Lower lobe of right lung (tissue), 2 donors: ENCODE measurements at regions not wholly inside any gene's neighbourhood (a gene's known extent, or its start where the extent isn't known, plus 50 kb on each side); places are given as distances from the start of the nearest gene placed in this dataset.

Experiments used
- ATAC-seq, 2 donors: fragments of 200-7000 bp; cut with Tn5 transposase; one replicate each; pipeline ENCODE4 v1.9.1; 2020 to 2022; ENCODE audit warnings: mild to moderate bottlenecking in 2 of 2, moderate library complexity in 2 of 2
- DNase-seq: peaks from one replicate; pipeline ENCODE4 v3.0.0-alpha.2; 2020
- H3K27ac ChIP-seq: fragments of 200-600 bp; one replicate; pipeline ENCODE4 v1.8.0; 2022
- H3K27me3 ChIP-seq: fragments of 200-600 bp; one replicate; pipeline ENCODE4 v1.8.0; 2022; ENCODE audit warnings: low read depth
- H3K36me3 ChIP-seq: fragments of 200-600 bp; one replicate; pipeline ENCODE4 v1.8.0; 2022; ENCODE audit warnings: mild to moderate bottlenecking
- H3K4me1 ChIP-seq: fragments of 200-600 bp; one replicate; pipeline ENCODE4 v1.8.0; 2022
- H3K4me3 ChIP-seq: fragments of 200-600 bp; one replicate; pipeline ENCODE4 v1.8.0; 2022; ENCODE audit warnings: mild to moderate bottlenecking
- H3K9me3 ChIP-seq: fragments of 200-600 bp; one replicate; pipeline ENCODE4 v1.8.0; 2022
- intact Hi-C: fragments of 100-400 bp; cut with DNase I; formaldehyde crosslinking; loops from one replicate; pipeline ENCODE4 v1.11.0; 2022
- TF ChIP-seq, protein P1 (sequence below): fragments of 200-600 bp; IDR thresholded peaks from one replicate; pipeline ENCODE4 v1.8.0; 2022; ENCODE audit warnings: antibody characterized with exemption, mild to moderate bottlenecking
- donor health status: DM: no; HTN: yes; CAD: no; lungs with severe emphysema.

DNA sequence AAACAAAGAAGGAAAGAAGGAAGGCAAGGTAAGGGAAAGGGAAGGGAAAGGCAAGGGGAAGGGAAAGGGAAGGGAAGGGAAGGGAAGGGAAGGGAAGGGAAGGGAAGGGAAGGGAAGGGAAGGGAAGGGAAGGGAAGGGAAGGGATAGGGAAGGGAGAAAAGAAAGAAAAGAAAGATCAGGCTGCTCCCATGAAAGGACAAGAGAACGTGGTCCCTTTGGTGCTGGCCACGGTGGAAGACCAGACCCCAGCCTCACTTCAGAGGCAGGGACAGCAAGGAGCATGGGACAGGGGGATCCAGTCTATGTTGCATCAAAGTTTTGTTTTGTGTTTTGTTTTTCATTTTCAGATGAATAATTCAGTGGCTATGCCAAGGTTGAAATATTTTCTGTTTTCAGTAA, 111.4 kb upstream of the IGF1R start:
- H3K4me1 ChIP-seq = no peaks in the 10 kb centered on the region
- intact Hi-C loops = no loop called here
- no peak for DNase-seq

DNA sequence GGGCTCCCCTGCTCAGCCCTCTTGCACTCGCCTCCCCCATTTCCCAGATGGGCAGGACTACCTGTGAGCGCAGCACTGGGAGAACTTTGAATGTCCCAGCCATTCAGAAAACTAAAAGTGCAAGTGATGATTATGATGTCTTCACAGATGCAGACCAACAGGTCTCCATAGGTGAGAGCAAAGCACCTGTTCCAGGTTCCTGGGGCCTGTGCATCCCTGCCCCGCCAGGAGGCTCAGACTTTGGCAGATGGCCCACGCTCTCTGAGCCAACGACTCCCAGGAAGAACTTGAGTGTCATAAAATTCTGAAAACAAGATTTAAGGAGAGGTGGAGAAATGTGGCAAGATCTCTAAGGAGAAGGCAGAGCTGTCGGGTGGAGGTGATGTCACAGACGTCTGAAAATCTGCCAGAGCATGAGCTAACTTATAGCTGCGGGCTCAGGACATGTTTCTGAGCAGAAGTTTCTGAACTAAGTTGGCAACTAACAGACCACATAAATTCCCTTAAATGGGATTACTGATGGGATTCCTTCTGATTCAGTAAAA, 110.8 kb upstream of the IGF1R start:
- ATAC-seq (no peak), DNase-seq (no peak)
- H3K27ac ChIP-seq = no peak overlapping the region
- H3K9me3 ChIP-seq = no peaks in the 10 kb centered on the region
- H3K4me1 ChIP-seq = no peaks in the 10 kb centered on the region
- TF ChIP-seq, protein P1, sequence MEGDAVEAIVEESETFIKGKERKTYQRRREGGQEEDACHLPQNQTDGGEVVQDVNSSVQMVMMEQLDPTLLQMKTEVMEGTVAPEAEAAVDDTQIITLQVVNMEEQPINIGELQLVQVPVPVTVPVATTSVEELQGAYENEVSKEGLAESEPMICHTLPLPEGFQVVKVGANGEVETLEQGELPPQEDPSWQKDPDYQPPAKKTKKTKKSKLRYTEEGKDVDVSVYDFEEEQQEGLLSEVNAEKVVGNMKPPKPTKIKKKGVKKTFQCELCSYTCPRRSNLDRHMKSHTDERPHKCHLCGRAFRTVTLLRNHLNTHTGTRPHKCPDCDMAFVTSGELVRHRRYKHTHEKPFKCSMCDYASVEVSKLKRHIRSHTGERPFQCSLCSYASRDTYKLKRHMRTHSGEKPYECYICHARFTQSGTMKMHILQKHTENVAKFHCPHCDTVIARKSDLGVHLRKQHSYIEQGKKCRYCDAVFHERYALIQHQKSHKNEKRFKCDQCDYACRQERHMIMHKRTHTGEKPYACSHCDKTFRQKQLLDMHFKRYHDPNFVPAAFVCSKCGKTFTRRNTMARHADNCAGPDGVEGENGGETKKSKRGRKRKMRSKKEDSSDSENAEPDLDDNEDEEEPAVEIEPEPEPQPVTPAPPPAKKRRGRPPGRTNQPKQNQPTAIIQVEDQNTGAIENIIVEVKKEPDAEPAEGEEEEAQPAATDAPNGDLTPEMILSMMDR = no peak
- no peak overlapping the region for H3K4me3 ChIP-seq
- no peaks in the 10 kb centered on the region for H3K27me3 ChIP-seq
- intact Hi-C loops = no loop called here
- H3K36me3 ChIP-seq = no peaks in the 10 kb centered on the region

More for the DNA sequence above, 111.4 kb upstream of the IGF1R start:
- TF ChIP-seq, protein P1 = no peak
- no peak overlapping the region for H3K4me3 ChIP-seq
- H3K27ac ChIP-seq = no peak overlapping the region
- no peaks in the 10 kb centered on the region for H3K27me3 ChIP-seq
- H3K36me3 ChIP-seq = no peaks in the 10 kb centered on the region
- H3K9me3 ChIP-seq = no peaks in the 10 kb centered on the region
- no peak for ATAC-seq

GRCh38 chr15:98541519-98541918, 106.8 kb upstream of the IGF1R start:
- no peak for DNase-seq
- Histone ChIP-seq H3K4me1 (no peaks in the 10 kb centered on the region), H3K4me3 (no peak overlapping the region), H3K27me3 (no peaks in the 10 kb centered on the region), H3K36me3 (no peaks in the 10 kb centered on the region), H3K27ac (no peak overlapping the region), H3K9me3 (no peaks in the 10 kb centered on the region)
- intact Hi-C loops = no loop called here
- TF ChIP-seq, protein P1 = no peak
- ATAC-seq = no peak

- Histone ChIP-seq H3K9me3 (no peaks in the 10 kb centered on the region), H3K27ac (no peak overlapping the region), H3K4me1 (peaks cover 13% of the 10 kb centered on the region), H3K4me3 (no peak overlapping the region), H3K36me3 (no peaks in the 10 kb centered on the region), H3K27me3 (peaks cover 5% of the 10 kb centered on the region)
- TF ChIP-seq, protein P1 = no peak
- no peak for DNase-seq
- intact Hi-C loops = no loop called here
- no peak for ATAC-seq
Measured at GRCh38 chr15:98543237-98543636, 105.1 kb upstream of the IGF1R start.

- DNase-seq (no peak), ATAC-seq (no peak)
- TF ChIP-seq, protein P1 = no peak
Measured at GRCh38 chr15:98546329-98546728, 102.0 kb upstream of the IGF1R start.

More at GRCh38 chr15:98546329-98546728, 102.0 kb upstream of the IGF1R start:
- intact Hi-C loops = no loop called here
- peaks cover 22% of the 10 kb centered on the region for H3K4me1 ChIP-seq
- peaks cover 8% of the 10 kb centered on the region for H3K27me3 ChIP-seq
- H3K9me3 ChIP-seq = no peaks in the 10 kb centered on the region
- no peak overlapping the region for H3K27ac ChIP-seq
- H3K4me3 ChIP-seq = no peak overlapping the region
- no peaks in the 10 kb centered on the region for H3K36me3 ChIP-seq
